CD1c-positive myeloid dendritic cell (primary cell): ENCODE measurements at regions not wholly inside any gene's neighbourhood (a gene's known extent, or its start where the extent isn't known, plus 50 kb on each side); places are given as distances from the start of the nearest gene placed in this dataset.
"Not testable (repeated sequence)": the region's sequence is repeated elsewhere in the genome, so short reads cannot be mapped to it uniquely, and the experiment has no call there.

ENCODE experiments used
- DNase-seq: peaks from one replicate; pipeline ENCODE4 v3.0.0-alpha.2; 2016; ENCODE audit errors: extremely low spot score

DNA sequence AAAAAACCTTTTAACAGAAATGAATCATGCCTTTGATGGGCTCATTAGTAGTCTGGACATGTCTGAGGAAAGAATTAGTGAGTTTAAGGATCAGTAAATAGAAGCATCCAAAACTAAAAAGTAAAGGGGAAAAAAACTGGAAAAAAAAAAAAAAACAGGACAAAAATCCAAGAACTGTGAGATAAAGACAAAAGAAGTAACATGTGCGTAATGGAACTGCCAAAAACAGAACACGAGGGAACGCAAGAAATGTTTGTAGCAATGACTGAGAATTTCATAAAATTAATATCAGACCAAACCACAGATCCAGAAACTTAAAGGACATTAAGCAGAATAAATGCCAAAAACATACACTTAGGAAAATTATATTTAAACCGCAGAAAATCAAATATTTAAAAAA is 77.4 kb downstream of the MS4A13 start:
- no peak for DNase-seq

GRCh38 chr11:60594998-60595642 is 79.9 kb downstream of the MS4A13 start:
- DNase-seq = no peak

- no peak for DNase-seq
Observed at GRCh38 chr11:60607483-60607882, 91.9 kb upstream of the MS4A8 start.

- no peak for DNase-seq
Observed at GRCh38 chr11:60609632-60610031, 89.8 kb upstream of the MS4A8 start.

DNA sequence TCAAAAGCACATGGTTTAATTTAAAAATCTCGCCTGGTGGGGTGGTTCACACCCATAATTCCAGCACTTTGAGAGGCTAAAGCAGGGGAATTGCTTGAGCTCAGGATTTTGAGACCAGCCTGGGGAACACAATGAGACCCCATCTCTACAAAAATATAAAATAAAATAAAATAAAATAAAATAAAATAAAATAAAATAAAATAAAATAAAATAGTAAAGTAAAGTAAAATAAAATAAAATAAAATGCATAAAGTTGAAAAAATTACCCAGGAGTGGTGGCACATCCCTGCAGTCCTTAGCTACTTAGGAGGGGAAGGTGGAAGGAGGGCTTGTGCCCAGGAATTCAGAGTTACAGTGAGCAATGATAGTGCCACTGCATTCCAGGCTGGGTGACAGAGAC is 88.7 kb upstream of the MS4A8 start:
- DNase-seq = no peak

DNA sequence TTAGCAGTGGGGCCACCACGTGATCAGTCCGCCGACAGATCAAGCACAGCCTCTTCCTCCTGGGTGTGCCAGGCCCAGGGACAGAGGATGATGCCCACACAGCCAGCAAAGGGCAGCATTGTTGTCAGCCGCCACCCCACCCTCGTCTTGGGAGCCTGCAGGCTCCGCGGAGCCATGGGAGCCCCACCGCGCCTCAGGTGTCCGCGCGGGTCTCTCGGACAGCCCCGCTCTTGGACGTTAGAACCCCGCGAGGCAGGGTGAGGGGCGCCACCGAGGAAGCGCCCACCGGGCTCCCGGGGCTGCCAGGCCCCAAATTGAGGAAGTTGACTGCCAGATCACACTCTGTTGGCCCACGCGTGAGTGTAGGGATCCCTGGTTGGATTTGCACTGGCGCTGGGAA is 83.9 kb upstream of the MS4A8 start:
- DNase-seq = no peak

GRCh38 chr11:60621940-60622339 is 77.5 kb upstream of the MS4A8 start:
- DNase-seq = not testable (repeated sequence)

DNA sequence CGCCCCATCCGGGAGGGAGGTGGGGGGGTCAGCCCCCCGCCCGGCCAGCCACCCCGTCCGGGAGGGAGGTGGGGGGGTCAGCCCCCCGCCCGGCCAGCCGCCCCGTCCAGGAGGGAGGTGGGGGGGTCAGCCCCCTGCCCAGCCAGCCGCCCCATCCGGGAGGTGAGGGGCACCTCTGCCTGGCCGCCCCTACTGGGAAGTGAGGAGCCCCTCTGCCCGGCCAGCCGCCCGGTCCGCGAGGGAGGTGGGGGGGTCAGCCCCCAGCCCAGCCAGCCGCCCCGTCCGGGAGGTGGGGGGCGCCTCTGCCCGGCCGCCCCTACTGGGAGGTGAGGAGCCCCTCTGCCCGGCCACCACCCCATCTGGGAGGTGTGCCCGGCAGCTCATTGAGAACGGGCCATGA is 76.6 kb upstream of the MS4A8 start:
- DNase-seq = not testable (repeated sequence)

- DNase-seq = no peak
Observed at GRCh38 chr11:60625262-60625661, 74.2 kb upstream of the MS4A8 start.

DNA sequence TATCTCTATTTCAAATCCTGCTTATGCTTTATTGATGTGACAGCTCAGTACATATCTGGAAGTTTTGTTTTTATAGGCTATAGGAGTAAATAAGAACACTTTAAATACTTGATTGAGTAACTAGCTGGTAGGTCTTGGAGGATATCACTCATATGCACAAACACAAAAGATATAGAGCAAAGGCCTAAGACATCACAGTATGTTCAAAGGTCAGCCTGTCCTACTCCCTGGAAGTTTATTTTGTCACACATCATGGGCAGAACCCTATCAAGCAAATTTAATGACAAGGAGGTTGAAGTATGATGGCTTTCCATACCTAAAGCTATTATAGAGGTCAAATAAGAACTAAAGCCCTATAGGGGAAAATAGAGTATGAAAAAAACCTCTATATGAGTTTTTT is 70.0 kb upstream of the MS4A8 start:
- DNase-seq = no peak

DNA sequence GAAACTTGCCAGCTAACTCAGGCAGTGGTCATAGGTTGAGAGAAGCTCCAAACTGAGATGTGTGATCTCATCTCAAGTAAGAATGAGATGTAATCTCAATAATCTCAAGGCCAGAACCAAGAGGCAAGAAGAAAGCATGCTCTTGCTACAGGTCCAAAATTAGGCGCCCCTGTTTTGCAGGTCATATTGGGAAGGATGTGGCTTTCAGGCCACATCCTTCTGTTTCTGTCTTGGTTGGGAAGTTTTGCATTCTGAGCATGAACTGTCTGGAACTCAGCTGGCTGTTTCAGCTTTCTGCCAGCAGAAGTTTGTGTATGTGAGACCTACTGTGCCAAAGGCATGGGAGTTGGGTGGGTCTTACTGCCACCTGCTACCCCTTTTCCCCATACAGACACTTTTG is 67.5 kb upstream of the MS4A8 start:
- no peak for DNase-seq

GRCh38 chr11:60633645-60634044 is 65.8 kb upstream of the MS4A8 start:
- no peak for DNase-seq

GRCh38 chr11:60634126-60634525 is 65.3 kb upstream of the MS4A8 start:
- DNase-seq = peak; percentile 24

DNA sequence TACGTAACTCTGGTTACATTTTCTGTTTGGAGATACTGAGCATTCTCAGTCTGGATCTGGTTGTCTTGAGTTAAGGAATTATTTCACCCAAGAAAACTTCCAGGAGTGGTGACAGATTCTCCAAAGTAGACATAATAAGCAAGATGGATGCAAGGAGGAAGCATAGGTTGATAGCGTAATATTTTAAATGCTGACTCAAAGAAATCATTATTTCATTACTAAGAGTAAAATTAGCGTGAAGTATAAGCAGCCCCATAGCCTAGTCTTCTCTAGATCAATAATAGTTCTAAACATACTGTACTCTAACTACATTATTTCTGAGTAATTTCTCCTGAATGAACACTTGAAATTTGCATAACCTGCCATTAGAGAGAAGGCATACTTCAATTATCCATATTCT is 57.5 kb upstream of the MS4A8 start:
- DNase-seq = no peak

DNA sequence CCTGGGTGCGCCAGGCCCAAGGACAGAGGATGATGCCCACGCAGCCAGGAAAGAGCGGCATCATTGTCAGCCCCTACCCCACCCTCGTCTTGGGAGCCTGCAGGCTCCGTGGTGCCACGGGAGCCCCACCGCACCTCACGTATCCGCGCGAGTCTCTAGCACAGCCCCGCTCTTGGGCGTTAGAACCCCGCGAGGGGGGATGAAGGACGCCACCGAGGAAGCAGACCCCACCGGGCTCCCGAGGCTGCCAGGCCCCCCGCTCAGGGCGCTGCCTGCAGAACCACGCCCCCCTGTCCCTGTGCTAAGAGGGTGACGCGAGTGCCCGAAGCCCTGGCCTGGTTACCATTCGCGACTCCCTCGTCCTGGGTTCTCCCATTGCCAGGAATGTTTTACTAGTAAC is 52.3 kb upstream of the MS4A8 start:
- no peak for DNase-seq
